B cell (primary cell): ENCODE measurements at regions not wholly inside any gene's neighbourhood (a gene's known extent, or its start where the extent isn't known, plus 50 kb on each side); places are given as distances from the start of the nearest gene placed in this dataset.

ENCODE experiments used
- EZH2 ChIP-seq: IDR thresholded peaks from 2 replicates; pipeline ENCODE4 v1.6.1; 2012; ENCODE audit warnings: borderline replicate concordance, low read depth, mild to moderate bottlenecking, moderate library complexity, low read length; ENCODE audit not compliant: insufficient read depth, poor library complexity, severe bottlenecking
- TF ChIP-seq, protein P1 (sequence below): fragments of 200-600 bp; IDR thresholded peaks from one replicate; pipeline ENCODE4 v1.8.0; 2022; ENCODE audit warnings: antibody characterized with exemption, mild to moderate bottlenecking

DNA sequence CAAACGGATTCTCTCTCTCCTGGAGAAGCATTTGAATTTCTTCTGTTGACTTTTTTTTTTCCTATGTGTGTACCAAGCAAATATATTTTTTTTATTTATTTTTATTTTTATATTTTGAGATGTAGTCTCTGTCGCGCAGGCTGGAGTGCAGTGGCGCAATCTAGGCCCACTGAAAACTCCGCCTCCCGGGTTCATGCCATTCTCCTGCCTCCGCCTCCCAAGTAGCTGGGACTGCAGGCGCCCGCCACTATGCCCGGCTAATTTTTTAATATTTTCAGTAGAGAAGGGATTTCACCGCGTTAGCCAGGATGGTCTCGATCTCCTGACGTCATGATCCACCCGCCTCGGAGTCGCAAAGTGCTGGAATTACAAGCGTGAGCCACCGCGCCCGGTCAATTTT, 549.5 kb upstream of the GNPDA2 start:
- TF ChIP-seq, protein P1, sequence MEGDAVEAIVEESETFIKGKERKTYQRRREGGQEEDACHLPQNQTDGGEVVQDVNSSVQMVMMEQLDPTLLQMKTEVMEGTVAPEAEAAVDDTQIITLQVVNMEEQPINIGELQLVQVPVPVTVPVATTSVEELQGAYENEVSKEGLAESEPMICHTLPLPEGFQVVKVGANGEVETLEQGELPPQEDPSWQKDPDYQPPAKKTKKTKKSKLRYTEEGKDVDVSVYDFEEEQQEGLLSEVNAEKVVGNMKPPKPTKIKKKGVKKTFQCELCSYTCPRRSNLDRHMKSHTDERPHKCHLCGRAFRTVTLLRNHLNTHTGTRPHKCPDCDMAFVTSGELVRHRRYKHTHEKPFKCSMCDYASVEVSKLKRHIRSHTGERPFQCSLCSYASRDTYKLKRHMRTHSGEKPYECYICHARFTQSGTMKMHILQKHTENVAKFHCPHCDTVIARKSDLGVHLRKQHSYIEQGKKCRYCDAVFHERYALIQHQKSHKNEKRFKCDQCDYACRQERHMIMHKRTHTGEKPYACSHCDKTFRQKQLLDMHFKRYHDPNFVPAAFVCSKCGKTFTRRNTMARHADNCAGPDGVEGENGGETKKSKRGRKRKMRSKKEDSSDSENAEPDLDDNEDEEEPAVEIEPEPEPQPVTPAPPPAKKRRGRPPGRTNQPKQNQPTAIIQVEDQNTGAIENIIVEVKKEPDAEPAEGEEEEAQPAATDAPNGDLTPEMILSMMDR, result no peak
- TF ChIP-seq EZH2, result no peak
